ENCODE measurements at regions not wholly inside any gene's neighbourhood (a gene's known extent, or its start where the extent isn't known, plus 50 kb on each side); places are given as distances from the start of the nearest gene placed in this dataset.

- CTCF ChIA-PET = no interaction called here
- Histone ChIP-seq H3K36me3 (ENCODE audit: control insufficient read depth in 1 of 2, insufficient read depth in 2 of 2, low read length in 2 of 2) (no peaks in the 10 kb centered on the region), H3K79me2 (ENCODE audit: insufficient read depth, low read length) (no peaks in the 10 kb centered on the region), H3K9me2 (ENCODE audit: insufficient read depth) (no peaks in the 10 kb centered on the region), H3K9me3 (ENCODE audit: control insufficient read depth in 1 of 2, insufficient read depth in 1 of 2, low read depth in 1 of 2, low read length in 2 of 2) (no peaks in the 10 kb centered on the region), H3K4me3 (replicated peaks in 1 of 2; ENCODE audit: low read depth in 1 of 2, low read length in 2 of 2) (no peak overlapping the region), H3K27me3 (ENCODE audit: insufficient read depth, low read length) (no peaks in the 10 kb centered on the region), H3K9ac (ENCODE audit: low read length) (no peak overlapping the region), H4K20me1 (ENCODE audit: insufficient read depth) (no peaks in the 10 kb centered on the region), H2AFZ (ENCODE audit: low read depth, low read length, poor library complexity, severe bottlenecking) (no peak overlapping the region), H3K4me2 (ENCODE audit: low read length) (no peak overlapping the region), H3K4me1 (ENCODE audit: control insufficient read depth in 1 of 2, insufficient read depth in 2 of 2, low read length in 2 of 2) (no peaks in the 10 kb centered on the region), H3K27ac (ENCODE audit: low read depth, low read length) (no peak overlapping the region)
- POLR2A ChIA-PET = no interaction called here
- BruUV-seq (replicated peaks) = no TSS peak
- RAD21 ChIA-PET (ENCODE audit: low non-redundant PET in 1 of 2, low total read pairs in 2 of 2, uncharacterized antibody in 2 of 2, unreplicated experiment in 2 of 2) = no interaction called here
- intact Hi-C loops (cut with micrococcal nuclease) = no loop called here
- TF ChIP-seq ZBTB33 (IDR thresholded peaks at IDR 0.05; ENCODE audit: extremely low read depth, insufficient replicate concordance, low read length) (no peak), YY1 (IDR thresholded peaks at IDR 0.05; ENCODE audit: extremely low read depth, insufficient replicate concordance, low read depth, low read length) (no peak), SP1 (IDR thresholded peaks at IDR 0.05; ENCODE audit: low read depth) (no peak), CEBPB (IDR thresholded peaks at IDR 0.05; ENCODE audit: low read depth) (no peak), ELF1 (IDR thresholded peaks at IDR 0.05; ENCODE audit: borderline replicate concordance, low read depth) (no peak), EZH2 (IDR thresholded peaks at IDR 0.05) (no peak), ZFX (IDR thresholded peaks at IDR 0.05) (no peak), EZH2phosphoT487 (IDR thresholded peaks at IDR 0.05; ENCODE audit: borderline replicate concordance) (no peak), ZNF274 (IDR thresholded peaks at IDR 0.05; ENCODE audit: low read depth, low read length) (no peak), POLR2A (IDR thresholded peaks at IDR 0.05; ENCODE audit: borderline replicate concordance, extremely low read depth, insufficient read depth, insufficient read length) (no peak), JUND (IDR thresholded peaks at IDR 0.05) (no peak), POLR2AphosphoS5 (IDR thresholded peaks at IDR 0.05; ENCODE audit: low read depth, low read length) (no peak)
- DNase-seq (ENCODE audit: low read depth, low spot score) (no peak), ATAC-seq (no peak)
These were observed 653.0 kb downstream of the HTR1B start for GRCh38 chr6:76810286-76810685.
